ENCODE measurements at regions not wholly inside any gene's neighbourhood (a gene's known extent, or its start where the extent isn't known, plus 50 kb on each side); places are given as distances from the start of the nearest gene placed in this dataset.
"Not testable (repeated sequence)": the region's sequence is repeated elsewhere in the genome, so short reads cannot be mapped to it uniquely, and the experiment has no call there.

DNA sequence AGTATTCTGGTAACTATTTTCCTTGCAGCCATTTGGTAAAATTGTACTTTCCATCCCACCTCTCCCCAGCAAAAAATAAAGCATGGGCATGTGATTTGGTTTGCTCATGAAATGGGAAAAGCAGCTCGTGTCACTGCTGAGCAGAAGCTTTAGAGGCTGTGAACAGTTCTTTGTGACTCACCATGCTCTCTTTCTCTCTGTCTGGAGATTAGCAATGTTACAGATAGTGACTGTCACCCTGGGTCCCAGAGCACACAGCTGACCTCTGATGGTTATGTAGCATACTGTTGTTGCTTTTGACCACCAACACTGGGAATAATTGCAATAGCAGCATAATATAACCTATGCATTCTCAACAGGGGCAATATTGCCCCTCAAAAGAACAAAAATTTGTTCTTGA is 70.6 kb downstream of the RGS2 start:
- peak; percentile 16 for DNase-seq
- H2AFZ ChIP-seq = no peak overlapping the region
- H3K4me1 ChIP-seq (ENCODE audit: insufficient read depth) = no peaks in the 10 kb centered on the region

DNA sequence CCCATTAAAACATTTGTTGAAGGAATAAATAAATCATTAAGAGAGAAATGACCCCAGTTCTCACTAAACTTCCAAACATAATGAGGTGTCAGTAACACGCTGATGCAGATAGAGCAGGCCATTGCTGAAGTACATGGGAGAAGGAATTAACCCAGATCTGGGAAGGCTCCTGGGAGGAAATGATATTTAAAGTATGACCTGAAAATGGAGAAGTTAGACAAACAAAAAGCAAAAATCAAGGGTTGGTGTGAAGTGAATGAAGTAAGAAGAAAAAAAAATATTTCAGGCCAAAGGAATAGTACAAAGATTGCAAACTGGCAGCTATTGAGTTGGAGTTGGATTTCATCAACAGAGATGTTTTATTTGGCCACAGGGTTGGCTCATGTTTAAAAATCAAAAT is 71.4 kb downstream of the RGS2 start:
- Histone ChIP-seq H3K9ac (no peak overlapping the region), H3K27me3 (replicated peaks; ENCODE audit: insufficient read depth) (no peaks in the 10 kb centered on the region; the same call in 1 of the 2 replicates), H3K4me1 (ENCODE audit: insufficient read depth) (no peaks in the 10 kb centered on the region), H3F3A (ENCODE audit: insufficient read depth) (no peaks in the 10 kb centered on the region), H3K9me2 (ENCODE audit: insufficient read depth) (no peaks in the 10 kb centered on the region), H2AFZ (no peak overlapping the region), H3K4me3 (no peak overlapping the region), H4K20me1 (ENCODE audit: insufficient read depth) (no peaks in the 10 kb centered on the region), H3K4me2 (ENCODE audit: unreplicated experiment) (no peak overlapping the region), H3K27ac (no peak overlapping the region), H3K79me2 (ENCODE audit: insufficient read depth) (no peaks in the 10 kb centered on the region), H3K9me3 (ENCODE audit: low read depth) (no peaks in the 10 kb centered on the region), H3K36me3 (ENCODE audit: low read depth) (no peaks in the 10 kb centered on the region)
- no peak for TF ChIP-seq EZH2 (IDR thresholded peaks at IDR 0.05; ENCODE audit: insufficient read depth, poor library complexity, severe bottlenecking)
- no peak for TF ChIP-seq EZH2phosphoT487 (IDR thresholded peaks at IDR 0.05; ENCODE audit: insufficient read depth, low read depth)
- no peak for DNase-seq
- 61 to 82% methylated on average over 1 of the region's 1 CpG for WGBS, 2 experiments (ENCODE audit: low coverage in 1 of 2, low lambda C conversion rate in 2 of 2, missing lambda C conversion rate in 2 of 2)
- in situ Hi-C loops (cut with MboI) = no loop called here

More for the DNA sequence above, 70.6 kb downstream of the RGS2 start:
- no peaks in the 10 kb centered on the region for H3K36me3 ChIP-seq (ENCODE audit: low read depth)
- 14 to 17% methylated on average over 1 of the region's 1 CpG for WGBS, 2 experiments (ENCODE audit: low coverage in 1 of 2, low lambda C conversion rate in 2 of 2, missing lambda C conversion rate in 2 of 2)
- H3K27me3 ChIP-seq (replicated peaks; ENCODE audit: insufficient read depth) = no peaks in the 10 kb centered on the region; the same call in 1 of the 2 replicates
- H3K79me2 ChIP-seq (ENCODE audit: insufficient read depth) = no peaks in the 10 kb centered on the region
- no peak overlapping the region for H3K4me3 ChIP-seq
- H3K9me3 ChIP-seq (ENCODE audit: low read depth) = no peaks in the 10 kb centered on the region
- H3F3A ChIP-seq (ENCODE audit: insufficient read depth) = no peaks in the 10 kb centered on the region
- no peak for TF ChIP-seq EZH2 (IDR thresholded peaks at IDR 0.05; ENCODE audit: insufficient read depth, poor library complexity, severe bottlenecking)
- no peak for TF ChIP-seq EZH2phosphoT487 (IDR thresholded peaks at IDR 0.05; ENCODE audit: insufficient read depth, low read depth)
- H3K9me2 ChIP-seq (ENCODE audit: insufficient read depth) = no peaks in the 10 kb centered on the region
- in situ Hi-C loops (cut with MboI) = no loop called here
- H4K20me1 ChIP-seq (ENCODE audit: insufficient read depth) = no peaks in the 10 kb centered on the region
- no peak overlapping the region for H3K9ac ChIP-seq
- no peak overlapping the region for H3K27ac ChIP-seq
- no peak overlapping the region for H3K4me2 ChIP-seq (ENCODE audit: unreplicated experiment)

DNA sequence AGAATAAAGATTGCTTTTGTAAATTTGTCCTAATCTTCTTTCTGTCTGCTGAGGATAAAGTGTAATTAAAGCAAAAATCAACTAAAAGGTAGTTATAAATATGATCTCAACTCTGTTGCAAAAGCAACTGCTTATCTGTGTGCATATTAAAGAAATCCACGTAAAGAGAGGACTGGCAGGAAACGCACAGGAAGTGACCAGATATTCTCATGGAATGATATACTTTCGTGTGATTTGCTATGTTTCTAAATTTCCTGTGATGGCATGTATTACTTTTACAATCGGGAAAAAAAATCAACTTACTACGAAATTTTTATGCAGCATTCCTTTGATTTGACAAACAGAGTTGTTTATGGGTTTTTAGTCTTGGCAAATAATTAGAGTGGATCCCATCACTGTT is 75.4 kb downstream of the RGS2 start:
- H3F3A ChIP-seq (ENCODE audit: insufficient read depth) = no peaks in the 10 kb centered on the region
- H3K9me2 ChIP-seq (ENCODE audit: insufficient read depth) = no peaks in the 10 kb centered on the region
- H3K4me1 ChIP-seq (ENCODE audit: insufficient read depth) = no peaks in the 10 kb centered on the region
- no peak for TF ChIP-seq EZH2 (IDR thresholded peaks at IDR 0.05; ENCODE audit: insufficient read depth, poor library complexity, severe bottlenecking)
- no peak overlapping the region for H3K27ac ChIP-seq
- no peak overlapping the region for H2AFZ ChIP-seq
- no peaks in the 10 kb centered on the region for H3K79me2 ChIP-seq (ENCODE audit: insufficient read depth)
- DNase-seq = no peak
- no peak overlapping the region for H3K4me2 ChIP-seq (ENCODE audit: unreplicated experiment)
- no peaks in the 10 kb centered on the region for H3K27me3 ChIP-seq (replicated peaks; ENCODE audit: insufficient read depth)
- H3K9ac ChIP-seq = no peak overlapping the region
- H4K20me1 ChIP-seq (ENCODE audit: insufficient read depth) = no peaks in the 10 kb centered on the region
- no peaks in the 10 kb centered on the region for H3K36me3 ChIP-seq (ENCODE audit: low read depth)
- in situ Hi-C loops (cut with MboI) = no loop called here
- no peak overlapping the region for H3K4me3 ChIP-seq
- 77 to 82% methylated on average over 5 of the region's 5 CpGs for WGBS, 2 experiments (ENCODE audit: low coverage in 1 of 2, low lambda C conversion rate in 2 of 2, missing lambda C conversion rate in 2 of 2)
- no peaks in the 10 kb centered on the region for H3K9me3 ChIP-seq (ENCODE audit: low read depth)

DNA sequence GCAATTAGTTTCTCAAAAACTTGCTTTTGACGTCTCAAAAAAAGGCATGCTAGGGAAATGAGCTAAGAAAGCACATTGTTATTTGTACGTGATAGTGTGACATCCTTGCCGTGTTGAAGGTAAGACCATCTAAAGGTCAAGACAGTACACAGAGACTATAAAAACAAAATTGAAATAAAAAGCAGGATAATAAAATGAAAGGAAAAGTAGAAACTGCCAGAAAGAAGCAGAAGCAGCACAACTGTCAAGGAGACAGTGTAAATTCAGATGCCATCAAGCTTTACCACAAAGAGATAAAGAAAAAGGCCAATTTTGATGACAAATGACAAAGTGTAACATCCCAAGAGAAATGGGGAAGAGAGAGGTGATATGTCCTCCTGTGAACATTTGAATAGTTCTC is 76.5 kb downstream of the RGS2 start:
- in situ Hi-C loops (cut with MboI); H4K20me1 ChIP-seq (ENCODE audit: insufficient read depth); H2AFZ ChIP-seq; H3K4me3 ChIP-seq; H3K27me3 ChIP-seq (replicated peaks; ENCODE audit: insufficient read depth); DNase-seq; H3K9me2 ChIP-seq (ENCODE audit: insufficient read depth); H3K4me2 ChIP-seq (ENCODE audit: unreplicated experiment); H3K9ac ChIP-seq; H3K9me3 ChIP-seq (ENCODE audit: low read depth); H3K36me3 ChIP-seq (ENCODE audit: low read depth); H3K27ac ChIP-seq; H3K4me1 ChIP-seq (ENCODE audit: insufficient read depth); H3F3A ChIP-seq (ENCODE audit: insufficient read depth); H3K79me2 ChIP-seq (ENCODE audit: insufficient read depth): not testable (repeated sequence)
- WGBS, 2 experiments (ENCODE audit: low coverage in 1 of 2, low lambda C conversion rate in 2 of 2, missing lambda C conversion rate in 2 of 2) = 25 to 33% methylated on average over 3 of the region's 3 CpGs

DNA sequence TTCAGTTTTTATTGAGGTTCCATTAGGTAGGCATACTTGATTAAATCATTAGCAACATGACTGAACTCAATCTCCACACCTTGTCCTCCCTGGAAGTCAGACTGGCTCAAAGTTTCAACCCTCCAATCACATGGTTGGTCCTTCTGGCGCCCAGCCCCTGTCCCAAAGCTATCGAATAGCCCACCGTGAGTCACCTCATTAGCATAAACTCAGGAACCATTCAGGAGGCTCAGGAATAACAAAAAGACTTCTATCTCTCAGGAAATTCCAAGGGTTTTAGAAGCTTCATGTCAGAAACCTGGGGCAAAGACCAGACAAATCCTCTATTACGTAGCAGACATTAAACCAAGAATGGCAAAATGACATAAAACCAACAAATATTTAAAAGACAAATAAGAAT is 78.6 kb downstream of the RGS2 start:
- WGBS, 2 experiments (ENCODE audit: low coverage in 1 of 2, low lambda C conversion rate in 2 of 2, missing lambda C conversion rate in 2 of 2) = 52 to 53% methylated on average over 4 of the region's 4 CpGs
- in situ Hi-C loops (cut with MboI) = no loop called here
- no peak overlapping the region for H3K4me2 ChIP-seq (ENCODE audit: unreplicated experiment)
- H3K27ac ChIP-seq = no peak overlapping the region
- TF ChIP-seq EZH2 (IDR thresholded peaks at IDR 0.05; ENCODE audit: insufficient read depth, poor library complexity, severe bottlenecking) = no peak
- TF ChIP-seq EZH2phosphoT487 (IDR thresholded peaks at IDR 0.05; ENCODE audit: insufficient read depth, low read depth) = no peak
- H3K4me1 ChIP-seq (ENCODE audit: insufficient read depth) = no peaks in the 10 kb centered on the region
- no peak overlapping the region for H3K4me3 ChIP-seq
- H3K9me2 ChIP-seq (ENCODE audit: insufficient read depth) = no peaks in the 10 kb centered on the region
- H3F3A ChIP-seq (ENCODE audit: insufficient read depth) = no peaks in the 10 kb centered on the region
- H3K27me3 ChIP-seq (replicated peaks; ENCODE audit: insufficient read depth) = no peaks in the 10 kb centered on the region
- no peaks in the 10 kb centered on the region for H4K20me1 ChIP-seq (ENCODE audit: insufficient read depth)
- H2AFZ ChIP-seq = no peak overlapping the region
- H3K9me3 ChIP-seq (ENCODE audit: low read depth) = no peaks in the 10 kb centered on the region
- H3K9ac ChIP-seq = no peak overlapping the region
- no peaks in the 10 kb centered on the region for H3K79me2 ChIP-seq (ENCODE audit: insufficient read depth)
- no peak for DNase-seq
- no peaks in the 10 kb centered on the region for H3K36me3 ChIP-seq (ENCODE audit: low read depth)

Data from GM23248 (cell line).